HG03432 (cell line): ENCODE measurements at regions not wholly inside any gene's neighbourhood (a gene's known extent, or its start where the extent isn't known, plus 50 kb on each side); places are given as distances from the start of the nearest gene placed in this dataset.

Experiments
- ATAC-seq: cut with Tn5 transposase; IDR thresholded peaks from one replicate; pipeline ENCODE4 v1.9.1; 2021; ENCODE audit warnings: mild to moderate bottlenecking, moderate library complexity; ENCODE audit not compliant: unreplicated experiment

GRCh38 chr6:12577124-12577850, 139.3 kb upstream of the PHACTR1 start:
- no peak for ATAC-seq

GRCh38 chr6:12578097-12578496, 138.5 kb upstream of the PHACTR1 start:
- ATAC-seq: no peak

GRCh38 chr6:12578751-12579150, 137.8 kb upstream of the PHACTR1 start:
- no peak for ATAC-seq

- ATAC-seq: no peak
Measured at GRCh38 chr6:12580290-12580689, 136.3 kb upstream of the PHACTR1 start.

- no peak for ATAC-seq
Measured at GRCh38 chr6:12582421-12583110, 134.0 kb upstream of the PHACTR1 start.

GRCh38 chr6:12584631-12585405, 131.7 kb upstream of the PHACTR1 start:
- no peak for ATAC-seq

GRCh38 chr6:12585497-12585958, 131.0 kb upstream of the PHACTR1 start:
- no peak for ATAC-seq

- no peak for ATAC-seq
Measured at GRCh38 chr6:12586721-12587480, 129.7 kb upstream of the PHACTR1 start.

- ATAC-seq: no peak
Measured at GRCh38 chr6:12590901-12591300, 125.7 kb upstream of the PHACTR1 start.

GRCh38 chr6:12592634-12593033, 123.9 kb upstream of the PHACTR1 start:
- no peak for ATAC-seq

GRCh38 chr6:12593771-12594529, 122.6 kb upstream of the PHACTR1 start:
- no peak for ATAC-seq

- no peak for ATAC-seq
Measured at GRCh38 chr6:12594530-12594893, 122.1 kb upstream of the PHACTR1 start.

- ATAC-seq: peak; percentile 76
Measured at GRCh38 chr6:12595161-12595811, 121.3 kb upstream of the PHACTR1 start.

- ATAC-seq: no peak
Measured at GRCh38 chr6:12596731-12597130, 119.8 kb upstream of the PHACTR1 start.

GRCh38 chr6:12598919-12599318, 117.6 kb upstream of the PHACTR1 start:
- no peak for ATAC-seq

GRCh38 chr6:12601881-12602280, 114.7 kb upstream of the PHACTR1 start:
- no peak for ATAC-seq

- no peak for ATAC-seq
Measured at GRCh38 chr6:12602342-12602741, 114.2 kb upstream of the PHACTR1 start.

- no peak for ATAC-seq
Measured at GRCh38 chr6:12602951-12603672, 113.5 kb upstream of the PHACTR1 start.

- no peak for ATAC-seq
Measured at GRCh38 chr6:12603673-12604049, 112.9 kb upstream of the PHACTR1 start.
